ENCODE measurements at regions not wholly inside any gene's neighbourhood (a gene's known extent, or its start where the extent isn't known, plus 50 kb on each side); places are given as distances from the start of the nearest gene placed in this dataset.
A peak's percentile ranks its signal among the peaks of the same experiment; 100 is the strongest.

DNA sequence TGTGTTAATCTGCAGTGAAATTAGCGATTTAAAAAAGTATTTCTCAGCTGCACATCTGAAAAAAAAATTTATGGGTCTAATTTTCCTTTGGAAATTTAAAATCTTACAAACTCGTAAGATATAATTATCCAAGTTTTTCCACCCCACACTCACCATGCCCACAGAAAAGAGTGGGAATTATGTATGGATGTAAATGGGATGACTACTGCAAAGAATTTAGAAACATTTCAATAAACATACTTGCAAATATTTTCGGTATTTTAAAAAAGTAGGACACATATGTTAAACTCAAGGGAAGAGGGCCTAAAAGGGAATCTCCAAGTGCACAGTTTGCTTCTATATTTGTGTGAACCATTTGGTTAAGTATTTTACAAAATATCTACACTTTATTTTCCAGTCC, 1039.9 kb upstream of the POU3F3 start:
- DNase-seq: no peak

DNA sequence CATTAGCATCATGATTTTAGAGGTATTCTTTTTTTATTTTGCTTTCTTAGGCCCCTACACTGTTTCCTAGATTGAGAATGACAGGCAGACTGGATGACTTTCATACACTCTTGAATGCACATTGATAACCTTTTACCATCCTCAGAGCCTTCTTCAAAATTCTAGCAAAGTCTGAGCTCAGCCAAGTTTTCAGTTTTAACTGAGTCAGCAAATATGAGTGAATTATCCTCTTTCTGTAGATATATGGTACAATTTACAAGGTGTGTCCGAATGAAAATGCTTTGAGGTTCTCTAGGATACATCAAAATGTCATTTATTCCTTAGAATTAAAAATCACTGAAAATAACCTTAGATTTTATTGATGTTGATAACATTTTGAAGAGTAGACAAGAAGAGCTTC, 1038.2 kb upstream of the POU3F3 start:
- no peak for DNase-seq

DNA sequence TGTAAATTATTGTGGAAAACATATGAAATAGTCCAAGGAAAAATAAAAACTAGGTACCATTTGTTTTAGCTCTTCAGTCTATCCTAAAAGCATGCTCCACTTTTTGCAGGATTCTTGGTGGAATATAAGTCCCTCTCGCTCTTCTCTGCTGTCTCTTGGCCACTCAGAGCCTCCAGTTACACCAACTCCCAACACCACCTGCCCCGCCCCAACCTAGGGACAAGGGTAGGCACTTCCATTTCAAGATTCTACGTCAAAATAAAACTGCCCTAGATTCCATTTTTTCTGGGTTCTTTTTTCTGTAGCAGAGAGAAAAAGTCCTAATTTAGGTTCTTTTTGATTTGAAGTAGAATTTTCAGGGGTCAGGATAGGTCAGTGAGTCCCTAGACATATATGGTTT, 1036.2 kb upstream of the POU3F3 start:
- no peak for DNase-seq

DNA sequence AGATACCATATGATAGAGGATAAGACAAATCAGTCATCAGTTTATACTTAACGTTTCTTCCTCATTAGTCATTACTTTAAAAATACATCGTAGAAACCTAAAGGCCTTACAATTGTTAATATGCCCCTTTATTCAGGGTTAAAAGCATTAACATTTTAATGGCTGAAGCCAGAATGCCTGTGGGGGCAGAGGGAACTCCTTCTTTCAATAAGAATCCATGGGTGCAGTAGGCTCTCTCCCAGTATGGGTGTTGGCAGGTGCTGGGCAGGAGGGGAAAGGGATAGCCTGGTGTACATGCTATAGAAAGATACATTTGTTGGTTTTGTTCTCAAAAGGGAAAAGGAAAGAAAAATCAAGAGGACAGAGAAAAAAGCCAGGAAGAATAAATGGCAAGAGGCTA, 1035.7 kb upstream of the POU3F3 start:
- no peak for DNase-seq

DNA sequence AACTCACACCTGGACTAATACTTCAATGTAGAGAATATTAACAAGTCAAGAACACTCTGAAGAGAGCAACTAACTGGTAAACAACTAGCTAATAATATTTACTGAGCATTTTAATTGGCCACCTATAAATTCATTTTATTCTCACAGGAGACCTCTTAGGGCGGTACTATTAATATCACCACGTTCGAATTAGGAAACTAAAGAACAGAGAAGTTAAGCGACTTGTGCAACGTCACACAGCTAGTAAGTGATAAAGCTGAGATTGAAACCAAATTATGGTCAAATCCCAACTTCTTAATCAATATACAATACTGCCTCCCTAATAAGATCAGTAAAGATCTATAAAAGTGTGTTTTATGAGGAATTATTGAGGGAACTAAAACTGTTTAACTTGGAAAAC, 1034.3 kb upstream of the POU3F3 start:
- no peak for DNase-seq

DNA sequence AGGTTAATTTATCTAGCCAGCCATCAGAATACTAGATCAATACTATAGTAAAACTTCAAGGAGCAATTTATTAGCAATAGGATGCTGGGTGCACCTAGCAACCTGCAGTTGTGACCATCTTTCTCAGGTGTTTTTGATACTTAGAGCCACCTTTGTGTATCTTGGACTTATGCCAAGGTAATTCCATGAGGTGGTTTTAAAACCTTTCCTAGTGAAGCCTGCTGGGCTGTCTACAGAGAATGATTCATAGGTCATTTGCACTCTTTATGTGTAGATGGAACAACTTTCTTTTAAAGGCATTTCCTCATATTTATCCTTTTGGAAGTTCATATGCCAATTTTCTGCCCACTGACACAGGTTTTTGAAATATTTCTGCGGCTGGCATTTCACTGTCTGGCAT, 1030.1 kb upstream of the POU3F3 start:
- DNase-seq: no peak

DNA sequence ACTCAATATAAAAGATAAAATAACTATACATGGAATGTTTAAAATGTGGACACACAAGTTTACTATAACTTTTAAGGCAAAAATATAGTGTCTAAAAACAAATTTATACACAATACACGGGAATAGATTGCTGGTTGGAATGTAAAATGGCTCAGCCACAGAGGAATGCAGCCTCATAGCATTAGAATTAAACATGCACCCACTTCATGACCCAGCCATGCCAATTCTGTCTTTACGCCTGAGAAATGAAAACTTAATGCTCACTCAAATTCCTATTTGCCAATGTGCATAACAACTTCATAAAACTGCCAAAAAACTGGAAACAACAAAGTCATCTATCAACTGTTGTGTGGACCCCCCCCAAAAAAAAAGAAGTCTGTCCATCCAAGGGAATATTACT, 1006.6 kb upstream of the POU3F3 start:
- DNase-seq: no peak

DNA sequence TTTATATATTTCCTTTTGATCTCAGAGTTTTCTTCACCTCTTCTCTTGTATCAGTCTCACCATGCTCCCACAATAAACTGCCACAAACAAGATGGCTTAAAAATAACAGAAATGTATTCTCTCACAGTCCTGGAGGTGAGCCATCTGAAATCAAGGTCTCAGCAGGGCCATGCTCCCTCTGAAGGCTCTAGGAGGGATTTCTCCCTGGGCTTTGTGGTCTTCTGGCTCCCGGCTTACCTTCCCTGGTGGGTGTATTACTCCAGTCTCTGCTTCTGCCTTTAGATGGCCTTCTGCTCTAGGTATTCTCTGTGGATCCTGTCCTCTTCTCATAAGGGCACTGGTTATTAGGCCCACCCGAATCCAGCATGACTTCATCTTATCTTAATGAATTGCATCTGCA, 994.7 kb upstream of the POU3F3 start:
- DNase-seq: no peak

DNA sequence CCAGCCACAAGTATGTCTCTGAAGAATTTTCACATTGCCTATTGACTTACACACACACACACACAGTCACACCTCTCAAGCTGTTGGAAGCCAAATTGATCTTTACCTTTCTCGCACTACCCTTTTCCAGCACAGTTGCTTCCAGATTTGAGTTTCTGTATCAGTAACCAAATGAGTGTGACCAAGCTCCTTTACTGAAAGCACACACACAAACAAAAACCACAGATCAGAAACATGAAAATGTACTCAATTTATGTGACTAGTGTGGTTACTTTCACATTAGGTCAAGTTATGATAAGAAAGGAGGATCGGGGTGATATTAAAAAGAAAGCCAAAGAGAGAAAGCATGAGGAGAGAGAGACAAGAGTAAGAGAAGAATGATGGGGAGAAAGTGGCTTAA, 993.9 kb upstream of the POU3F3 start:
- DNase-seq: no peak

DNA sequence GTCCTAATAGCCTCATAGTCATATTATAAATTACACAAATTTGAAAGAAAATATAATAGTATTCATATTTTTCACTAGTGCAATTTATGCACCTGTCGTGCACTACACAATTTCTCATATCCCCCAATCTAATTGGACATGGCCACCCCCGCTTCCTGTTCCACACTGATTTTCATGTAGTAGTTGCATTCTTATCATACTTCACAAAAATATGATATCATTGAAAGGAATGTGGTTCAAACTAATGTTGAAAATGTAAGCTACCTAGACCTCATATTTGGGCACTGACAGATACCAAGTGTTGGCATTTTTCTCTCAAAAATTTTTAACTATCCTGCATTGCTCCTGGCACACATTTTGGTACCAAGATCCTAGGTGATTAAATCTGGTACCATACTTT, 985.5 kb upstream of the POU3F3 start:
- DNase-seq: no peak

DNA sequence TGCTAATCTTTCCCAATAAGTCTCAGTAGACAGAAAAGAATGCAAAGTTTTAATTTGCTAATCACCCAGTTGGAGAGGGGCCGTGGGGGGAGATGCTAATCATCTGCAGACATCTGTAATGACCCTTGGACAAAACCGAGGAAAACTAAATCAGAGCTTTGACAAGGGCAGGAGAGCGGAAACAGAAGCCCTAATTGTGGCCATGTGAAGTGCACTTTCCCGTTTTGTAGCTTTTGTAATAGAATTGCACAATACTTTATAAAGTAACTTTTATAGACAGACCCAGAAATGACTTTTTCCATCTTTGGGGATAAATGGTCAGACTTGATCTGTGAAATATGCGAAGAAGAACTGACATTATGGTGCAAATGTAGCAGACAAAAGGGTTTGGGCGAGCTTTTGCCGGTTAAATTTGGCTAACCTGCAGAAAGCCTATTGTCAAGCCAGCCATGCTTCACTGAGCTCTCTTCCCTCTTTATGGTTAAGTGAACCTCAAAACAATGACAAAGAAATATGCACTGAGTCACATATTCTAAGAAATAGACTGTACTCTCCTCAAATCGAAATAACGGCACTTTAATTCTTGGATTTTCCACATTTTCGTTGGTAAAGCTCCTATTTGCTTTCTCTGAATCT, 980.1 kb upstream of the POU3F3 start:
- no peak for DNase-seq

DNA sequence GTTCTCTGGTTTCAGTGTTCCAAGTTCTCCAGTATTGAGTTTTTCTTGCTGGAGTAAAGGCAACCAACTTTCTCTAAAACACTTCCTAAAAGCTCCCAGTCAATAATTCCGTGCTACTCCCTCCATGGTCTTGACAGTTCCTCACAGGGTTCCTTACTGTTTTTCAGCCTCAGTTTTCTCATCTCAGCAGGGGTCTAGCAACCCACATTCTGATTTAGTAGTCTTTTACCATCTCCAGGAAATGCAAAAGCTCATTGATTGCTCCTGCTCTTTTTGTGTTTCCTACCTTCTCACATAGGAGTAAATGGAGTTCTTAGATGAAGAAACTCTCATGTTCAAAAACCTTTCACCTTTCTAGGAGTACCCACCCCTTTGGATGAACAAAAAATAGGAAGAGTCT, 978.8 kb upstream of the POU3F3 start:
- no peak for DNase-seq

DNA sequence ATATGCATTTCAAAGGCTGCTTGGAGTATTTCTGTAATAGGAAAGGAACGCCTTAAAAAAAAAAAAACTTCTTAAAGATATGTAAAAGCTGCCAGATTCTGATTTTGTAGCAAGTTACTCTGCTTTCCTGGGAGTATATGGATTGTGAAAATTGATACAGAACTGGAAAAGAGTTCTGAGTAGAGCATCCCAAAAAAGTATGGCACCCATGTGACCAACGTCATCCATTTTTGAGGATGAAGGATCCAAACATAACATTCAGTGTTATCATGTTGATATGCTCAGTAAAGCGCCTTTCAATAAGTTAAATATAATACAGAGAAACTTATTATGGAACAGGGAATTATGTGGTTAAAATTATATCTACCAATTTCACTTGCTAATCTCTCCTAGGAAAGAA, 978.4 kb upstream of the POU3F3 start:
- no peak for DNase-seq

DNA sequence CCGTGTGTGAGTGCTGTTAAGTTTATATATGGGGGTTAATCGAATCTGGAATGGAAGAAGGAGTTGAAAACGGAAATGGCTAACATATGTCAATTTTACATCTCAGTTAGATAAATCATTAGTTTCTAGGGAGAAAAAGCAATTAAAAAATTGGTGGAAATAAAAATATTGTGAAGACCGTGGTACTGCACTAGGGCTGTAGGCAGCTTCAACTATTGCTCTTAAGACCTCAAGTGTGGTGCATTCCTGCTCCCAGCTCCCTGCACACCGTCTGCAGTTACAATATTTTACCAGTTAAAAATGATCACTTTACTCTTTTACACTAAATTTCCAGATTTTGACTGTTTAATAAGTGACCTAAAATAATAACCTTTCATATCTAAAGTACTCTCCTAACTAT, 977.3 kb upstream of the POU3F3 start:
- no peak for DNase-seq

DNA sequence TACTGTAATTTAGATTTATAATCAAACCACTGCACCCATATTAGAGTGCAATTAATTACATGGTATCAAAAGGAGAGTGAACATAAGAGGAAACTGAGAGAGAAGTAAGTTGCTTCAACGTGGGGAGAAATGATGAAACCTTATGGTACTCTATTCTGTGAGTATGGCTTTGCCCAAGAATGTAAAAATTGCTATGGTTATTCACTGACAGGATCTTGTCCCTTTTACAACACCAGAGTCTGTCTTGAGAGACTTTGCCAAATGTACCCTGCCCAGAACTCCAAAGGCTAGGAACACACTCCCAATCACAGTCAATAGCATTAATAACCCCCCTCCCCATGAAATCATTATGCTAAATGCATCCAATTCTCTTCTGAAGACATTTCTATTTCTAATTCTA, 974.8 kb upstream of the POU3F3 start:
- no peak for DNase-seq

DNA sequence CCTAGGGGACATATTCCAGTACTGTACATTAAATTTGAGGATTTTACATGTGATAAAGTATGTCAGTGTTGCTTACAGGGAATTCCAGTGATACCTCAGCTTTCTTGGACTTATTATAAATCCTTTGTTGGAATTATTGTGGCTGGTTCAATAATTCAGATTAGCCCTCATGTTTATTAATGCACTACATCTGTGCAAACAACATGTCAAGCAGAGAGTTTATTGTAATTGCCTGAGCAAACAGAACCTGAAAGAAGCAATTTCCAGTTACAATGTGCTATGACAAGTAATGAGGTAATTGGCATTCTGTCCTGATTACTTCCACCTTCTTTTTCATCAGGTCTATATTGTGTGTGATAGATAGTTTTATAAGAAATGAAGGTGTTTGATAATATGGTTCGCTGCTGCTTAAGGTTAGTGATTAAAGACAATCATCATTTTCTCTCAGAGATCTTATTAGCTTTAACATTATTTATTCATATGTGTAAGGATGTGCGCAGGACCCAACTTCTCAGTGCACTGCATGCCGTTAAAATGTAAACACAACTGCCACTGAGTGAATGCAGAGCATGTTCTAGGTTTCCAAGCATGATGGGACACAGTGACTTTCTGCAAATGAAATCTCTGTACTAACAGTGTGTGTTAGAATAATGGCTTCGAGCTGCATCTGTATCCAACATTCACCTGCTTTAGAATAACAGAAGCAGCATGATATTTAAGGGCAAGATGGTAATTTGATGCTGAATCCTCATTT, 973.7 kb upstream of the POU3F3 start:
- DNase-seq: no peak

DNA sequence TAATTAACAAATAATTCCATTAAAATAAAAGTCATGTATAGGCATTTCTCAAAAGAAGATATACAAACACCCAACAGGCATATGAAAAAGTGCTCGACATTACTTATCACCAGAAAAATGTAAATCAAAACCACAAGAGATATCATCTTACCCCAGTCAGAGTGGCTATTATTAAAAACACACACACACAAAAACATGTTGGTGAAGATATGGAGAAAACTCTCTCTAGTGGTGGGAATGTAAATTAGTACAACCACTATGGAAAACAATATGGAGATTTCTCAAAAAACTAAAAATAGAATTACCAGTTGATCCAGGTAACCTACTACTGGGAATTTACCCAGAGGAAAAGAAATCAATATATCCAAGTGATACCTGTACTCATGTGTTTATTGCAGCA, 966.3 kb upstream of the POU3F3 start:
- DNase-seq: no peak

DNA sequence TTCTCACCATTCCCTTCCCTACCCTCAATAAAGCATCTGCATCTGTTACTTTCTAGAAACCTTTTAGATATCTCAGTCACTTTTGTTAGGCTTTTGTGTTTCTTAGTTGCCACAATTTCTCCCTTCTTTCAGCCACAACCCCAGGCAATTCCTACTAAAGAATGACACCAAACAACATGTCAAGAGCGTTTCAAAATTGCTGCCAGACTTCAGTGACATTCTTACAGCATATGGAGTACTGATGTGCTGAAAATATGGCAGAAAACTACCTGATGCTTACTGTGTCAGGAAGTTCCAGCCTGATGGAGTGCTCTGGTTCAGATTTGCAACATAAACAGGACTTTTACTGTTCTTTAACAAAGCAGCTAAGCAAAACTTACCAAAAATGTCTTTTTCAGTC, 957.7 kb upstream of the POU3F3 start:
- DNase-seq: no peak

DNA sequence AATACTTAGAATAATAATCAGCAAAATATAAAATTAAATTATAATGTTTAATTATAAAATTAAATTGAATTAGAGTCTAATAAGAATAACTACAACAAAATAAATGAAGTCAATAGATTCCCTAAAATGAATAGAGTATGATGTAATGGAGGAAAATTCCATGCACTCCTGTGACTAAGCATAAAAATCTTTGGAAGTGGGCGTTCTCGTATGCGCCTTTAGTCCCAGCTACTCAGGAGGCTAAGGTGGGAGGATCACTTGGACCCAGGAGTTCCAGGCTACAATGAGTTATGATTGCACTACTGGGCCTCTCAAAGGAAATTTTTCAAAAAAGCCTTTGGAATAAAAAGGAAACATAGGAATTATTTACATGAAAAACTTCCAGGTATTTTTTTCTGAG, 955.4 kb upstream of the POU3F3 start:
- DNase-seq: no peak

DNA sequence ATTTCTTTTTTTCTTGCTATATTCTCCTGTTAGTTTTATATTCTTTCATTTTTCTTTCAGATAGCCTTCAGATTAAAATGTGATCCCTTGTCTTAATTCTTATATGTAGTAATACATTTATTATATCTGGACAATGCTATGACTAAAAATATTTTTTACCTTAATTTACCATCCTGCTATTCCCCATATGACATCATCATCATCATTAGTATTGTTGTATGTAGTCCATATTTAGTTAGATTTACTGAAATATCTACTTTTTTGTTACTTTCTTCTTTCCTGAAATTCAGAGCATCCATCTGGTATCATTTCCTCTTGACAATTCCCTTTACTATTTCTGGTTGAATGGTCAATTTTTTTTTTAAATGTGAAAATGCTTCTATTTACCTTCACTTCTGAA, 951.6 kb upstream of the POU3F3 start:
- DNase-seq: no peak

DNA sequence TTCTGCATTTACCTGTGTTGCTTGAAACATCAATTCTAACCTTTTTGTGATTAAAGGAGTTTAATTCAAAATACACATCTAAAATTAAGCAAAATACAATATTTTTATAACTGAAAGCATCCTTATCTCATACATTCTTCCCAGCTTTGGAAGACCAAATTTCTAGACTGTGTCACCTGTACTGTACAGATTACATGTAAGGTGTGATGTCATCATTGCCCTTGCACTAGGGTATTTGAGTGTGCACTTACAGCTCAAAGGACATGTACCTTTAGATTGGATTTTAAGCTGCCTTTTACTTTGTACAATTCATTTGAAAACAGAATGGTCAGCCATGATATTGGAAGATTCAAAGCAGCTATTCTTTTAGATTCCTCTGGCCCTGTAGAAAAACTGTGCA, 932.8 kb upstream of the POU3F3 start:
- no peak for DNase-seq

DNA sequence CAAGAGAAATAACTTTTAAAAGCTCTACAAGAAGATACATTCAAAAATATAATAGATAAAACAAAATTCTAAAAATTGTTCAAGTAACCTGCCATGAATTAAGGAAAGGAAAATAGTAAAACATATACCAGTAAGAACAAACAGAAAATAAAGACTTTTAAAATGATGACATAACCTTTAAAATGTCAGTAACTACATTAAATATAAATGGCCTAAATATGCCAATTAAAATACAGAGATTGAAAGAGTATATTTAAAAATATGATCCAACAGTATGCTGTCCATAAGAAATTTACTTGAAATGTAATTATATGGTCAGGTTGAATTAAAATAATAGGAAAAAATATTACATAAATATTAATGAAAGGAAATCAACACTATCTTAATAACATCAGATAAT, 911.7 kb upstream of the POU3F3 start:
- no peak for DNase-seq

DNA sequence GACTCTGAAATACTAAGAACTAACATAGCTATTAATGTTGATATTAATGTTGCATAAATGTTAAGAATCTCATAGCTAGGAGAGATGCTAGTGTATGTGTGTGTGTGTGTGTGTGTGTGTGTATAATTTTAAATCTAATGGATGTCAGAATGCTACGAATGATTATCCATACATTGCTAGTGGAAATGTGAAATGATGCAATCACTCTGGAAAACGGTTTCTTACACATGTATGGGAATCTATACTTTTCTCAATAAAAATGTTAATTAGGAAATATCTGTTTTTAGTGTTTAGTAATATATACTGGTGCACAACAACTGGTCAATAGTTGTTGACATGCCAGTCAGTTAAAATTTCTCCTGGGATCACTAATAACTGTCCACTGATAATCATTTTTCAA, 908.8 kb upstream of the POU3F3 start:
- no peak for DNase-seq

DNA sequence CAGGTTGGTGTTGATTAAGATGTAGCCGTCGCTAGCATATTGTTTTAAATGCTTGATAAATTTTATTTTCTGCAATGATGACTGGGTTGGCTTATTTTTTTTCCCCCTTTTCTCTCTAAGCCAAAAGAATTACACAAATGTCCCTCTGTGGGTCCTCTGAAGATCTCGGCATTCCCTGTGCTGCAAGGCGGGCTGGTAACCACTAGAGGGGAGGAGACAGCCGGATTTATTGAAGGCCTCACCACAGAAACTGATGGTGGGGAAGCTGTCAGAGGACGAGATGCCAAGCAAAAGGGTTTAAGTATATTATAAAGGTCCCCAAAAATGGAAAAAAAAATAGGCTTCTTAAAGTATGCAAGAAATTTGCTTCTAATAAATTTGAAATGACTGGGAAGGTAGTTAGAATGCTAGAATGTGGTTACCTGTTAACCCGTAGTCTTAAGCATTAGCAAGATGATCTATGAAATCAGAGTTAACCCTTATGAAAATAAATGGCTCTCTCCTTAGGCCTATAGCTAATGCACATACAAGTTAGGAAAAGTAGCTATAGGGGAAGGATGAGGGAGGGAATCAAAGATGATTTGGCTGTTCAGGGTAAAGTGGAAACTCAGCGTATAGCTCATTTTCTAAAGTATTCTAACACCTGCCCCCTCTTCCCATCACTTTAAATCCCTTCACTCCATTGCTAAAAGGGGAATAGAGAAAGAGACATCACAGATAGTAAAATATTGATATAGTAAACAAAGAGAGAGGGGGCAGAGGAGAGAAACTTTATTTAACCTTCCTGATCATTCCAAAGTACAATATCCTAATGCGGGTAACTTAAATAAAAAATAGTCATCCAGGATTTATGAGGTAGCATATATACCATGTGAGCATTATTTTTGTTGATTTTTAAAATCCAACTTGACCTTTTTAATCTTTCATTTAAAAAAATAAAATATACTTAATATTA, 894.5 kb upstream of the POU3F3 start:
- peak; percentile 75 for DNase-seq
